Putamen (tissue), 1 donor: ENCODE measurements at regions not wholly inside any gene's neighbourhood (a gene's known extent, or its start where the extent isn't known, plus 50 kb on each side); places are given as distances from the start of the nearest gene placed in this dataset.
"Not testable (repeated sequence)": the region's sequence is repeated elsewhere in the genome, so short reads cannot be mapped to it uniquely, and the experiment has no call there.

ENCODE experiments used
- DNase-seq: peaks from one replicate; pipeline ENCODE4 v3.0.0-alpha.2; 2016; ENCODE audit warnings: low spot score

DNA sequence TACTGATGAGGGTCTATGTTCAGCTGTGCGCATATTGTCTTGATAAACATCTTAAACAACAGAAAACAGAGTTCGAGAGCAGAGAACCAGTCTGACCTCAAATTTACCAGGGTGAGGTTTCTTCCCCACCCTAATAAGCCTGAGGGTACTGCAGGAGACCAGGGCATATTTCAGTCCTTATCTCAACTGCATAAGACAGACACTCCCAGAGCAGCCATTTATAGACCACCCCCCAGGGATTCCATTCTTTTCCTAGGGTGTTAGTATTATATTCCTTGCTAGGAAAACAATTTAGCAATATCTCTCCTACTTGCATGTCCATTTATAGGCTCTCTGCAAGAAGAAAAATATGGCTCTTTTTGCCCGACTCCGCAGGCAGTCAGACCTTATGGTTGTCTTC lies 89.5 kb upstream of the POMZP3 start:
- DNase-seq = not testable (repeated sequence)

DNA sequence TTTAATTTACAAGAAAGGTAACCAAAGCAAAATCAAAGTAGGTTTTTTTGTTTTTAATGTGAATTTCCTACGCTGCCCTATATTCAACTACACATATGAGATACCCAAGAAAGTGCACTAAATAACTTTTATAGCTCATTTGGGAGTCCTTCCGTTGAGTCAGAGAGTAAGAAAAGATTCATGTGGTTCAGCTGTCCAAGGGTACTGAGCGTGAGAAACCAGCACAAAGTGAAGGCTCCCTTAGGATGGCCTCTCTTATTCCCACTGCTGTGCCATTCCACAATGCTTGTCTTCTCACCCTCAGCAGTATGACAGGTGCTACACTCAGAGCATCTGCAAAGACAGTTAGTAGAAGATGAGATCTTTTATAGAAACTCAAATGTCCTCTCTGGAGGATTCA lies 85.8 kb upstream of the POMZP3 start:
- not testable (repeated sequence) for DNase-seq

DNA sequence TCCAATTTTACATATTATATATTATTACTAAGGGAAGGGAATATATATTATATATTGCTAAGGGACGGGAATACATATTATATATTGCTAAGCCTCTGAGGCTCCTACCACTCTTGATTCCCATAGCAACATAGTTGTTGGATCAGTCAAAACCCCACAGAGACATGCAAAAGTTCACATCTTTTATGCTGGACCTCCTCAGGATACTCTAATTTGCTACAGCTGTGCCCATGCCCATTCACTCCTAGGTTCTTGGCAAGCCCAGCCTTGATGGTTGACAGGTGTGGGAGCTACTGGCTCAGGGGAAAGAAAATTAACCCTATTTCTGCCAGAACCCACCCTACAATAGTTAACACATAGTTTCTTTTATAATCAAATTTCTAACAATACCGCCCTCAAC lies 84.6 kb upstream of the POMZP3 start:
- not testable (repeated sequence) for DNase-seq

DNA sequence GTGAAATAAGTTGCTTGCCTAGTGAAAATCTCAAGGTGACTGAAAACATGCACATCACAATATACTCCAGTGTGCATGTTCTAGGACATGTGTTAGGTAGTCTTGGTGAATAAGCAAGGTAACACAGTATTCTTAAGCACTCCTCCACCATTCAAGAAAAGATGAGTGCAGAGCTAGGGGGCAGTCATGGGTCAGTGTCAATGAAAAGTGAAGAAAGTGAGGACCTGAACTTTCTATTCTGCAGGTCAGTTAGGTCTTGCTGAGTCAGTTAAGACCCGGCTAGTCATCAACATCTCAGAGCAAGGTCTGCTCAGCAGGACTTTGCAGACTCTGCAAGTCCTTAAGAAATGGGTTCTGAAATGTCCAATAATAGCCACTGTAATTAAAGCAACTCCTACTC lies 82.6 kb upstream of the POMZP3 start:
- DNase-seq = not testable (repeated sequence)

DNA sequence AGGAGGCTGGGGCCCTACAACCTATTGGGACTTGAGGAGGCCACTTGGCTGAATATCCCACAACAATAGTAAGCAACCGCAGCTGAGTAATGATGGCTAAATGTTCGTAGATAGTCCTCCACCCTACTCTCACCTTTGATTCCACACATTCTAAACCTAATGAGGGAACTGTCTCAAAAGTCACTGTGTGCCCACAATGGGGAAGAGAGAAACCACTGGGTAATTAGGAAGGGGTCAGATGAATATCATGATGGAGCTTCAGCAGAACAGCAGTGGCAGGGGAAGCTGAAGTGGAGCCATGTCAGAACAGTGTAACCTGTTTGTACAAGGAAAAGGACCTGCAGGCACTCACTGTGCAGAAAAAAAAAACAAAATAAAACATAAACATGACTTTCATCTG lies 81.4 kb upstream of the POMZP3 start:
- not testable (repeated sequence) for DNase-seq

DNA sequence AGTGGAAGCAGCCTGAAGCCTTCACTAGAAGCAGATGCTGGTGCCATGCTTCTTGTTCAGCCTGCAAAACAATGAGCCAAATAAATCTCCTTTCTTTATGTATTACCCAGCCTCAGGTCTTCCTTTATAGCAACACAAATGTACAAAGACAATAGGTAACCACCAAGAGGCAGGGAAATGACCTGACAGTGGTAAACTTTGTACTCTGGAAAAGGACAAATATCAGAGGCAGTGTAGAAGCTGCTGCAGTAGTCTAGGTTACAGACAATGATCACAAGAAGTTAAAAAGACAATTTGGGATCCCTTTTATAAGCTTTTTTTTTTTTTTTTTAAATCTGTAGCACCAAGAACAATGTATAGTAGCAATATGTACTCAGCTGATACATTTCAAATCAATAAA lies 76.7 kb upstream of the POMZP3 start:
- not testable (repeated sequence) for DNase-seq

DNA sequence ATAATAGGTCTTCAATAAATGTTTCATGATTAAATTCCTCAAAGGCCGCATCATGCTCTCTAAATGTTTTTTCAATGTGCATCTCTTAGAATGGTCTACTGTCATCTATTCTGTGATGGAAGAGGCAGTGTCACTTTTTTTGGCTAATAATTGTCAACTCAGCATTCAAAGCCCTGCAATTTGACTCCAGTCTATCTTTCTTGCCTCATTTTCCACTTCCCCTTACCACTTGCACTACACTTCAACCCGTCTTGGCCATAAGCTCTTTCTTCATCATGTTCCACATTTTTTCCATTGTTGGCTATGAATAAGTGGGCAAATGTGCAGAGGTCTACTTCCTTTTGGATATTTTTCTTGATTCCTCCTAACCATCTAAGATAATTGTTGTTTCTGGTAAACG lies 59.2 kb upstream of the POMZP3 start:
- DNase-seq = not testable (repeated sequence)

DNA sequence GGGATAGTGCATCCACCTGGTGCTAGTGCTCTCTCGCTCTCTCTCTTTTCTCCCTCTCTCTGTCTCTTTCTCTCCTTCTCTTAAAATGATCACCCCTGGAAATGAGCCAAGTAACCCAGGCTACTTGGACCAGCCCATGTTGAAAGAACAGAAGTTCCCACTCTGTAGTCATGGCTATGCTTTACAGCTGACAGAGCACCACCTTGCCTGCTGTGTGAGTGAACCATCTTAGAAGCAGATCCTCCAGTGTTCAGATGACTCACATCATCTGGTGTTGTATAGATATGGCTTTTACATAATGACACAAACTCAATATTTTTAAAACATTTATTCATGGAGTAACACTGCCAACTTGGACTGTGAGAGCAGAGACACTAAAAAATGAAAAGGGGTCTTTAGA lies 57.7 kb upstream of the POMZP3 start:
- DNase-seq = not testable (repeated sequence)

DNA sequence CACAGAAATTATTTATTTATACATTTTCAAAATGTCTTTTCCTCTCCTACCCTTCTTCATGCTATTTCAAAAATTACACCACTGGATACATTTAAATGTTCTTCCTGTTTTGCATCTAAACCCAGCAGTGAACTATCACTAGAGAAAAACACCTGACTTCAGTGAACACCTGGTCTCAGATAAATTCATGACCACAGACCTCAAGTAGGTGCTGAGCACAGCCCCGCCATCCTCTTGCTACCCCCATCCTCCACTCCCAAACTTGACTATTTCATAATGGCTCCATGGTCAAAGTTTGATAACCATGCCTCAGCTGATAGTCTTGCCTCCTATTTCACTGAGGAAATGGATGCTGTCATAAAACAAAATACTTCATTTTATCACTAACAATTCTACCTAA lies 56.6 kb upstream of the POMZP3 start:
- not testable (repeated sequence) for DNase-seq

DNA sequence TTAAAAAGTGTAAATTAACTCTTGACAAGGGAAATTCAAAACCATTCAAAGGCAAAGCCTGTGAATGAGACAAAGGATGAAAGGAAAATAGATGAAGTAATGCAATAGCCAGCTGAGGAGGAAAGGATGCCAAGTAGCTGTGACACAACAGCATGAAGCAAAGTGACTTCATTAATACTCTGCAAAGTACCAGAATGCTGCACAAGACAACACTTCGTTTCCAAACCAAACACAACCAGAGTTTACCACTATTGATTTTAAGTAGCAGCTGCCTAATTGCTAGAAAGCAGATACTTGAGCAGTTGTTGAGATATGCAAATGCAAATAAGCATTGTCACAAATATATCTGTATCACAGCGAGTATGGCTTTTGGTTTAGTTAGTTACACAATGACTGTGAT lies 54.7 kb upstream of the POMZP3 start:
- peak; percentile 15 for DNase-seq

DNA sequence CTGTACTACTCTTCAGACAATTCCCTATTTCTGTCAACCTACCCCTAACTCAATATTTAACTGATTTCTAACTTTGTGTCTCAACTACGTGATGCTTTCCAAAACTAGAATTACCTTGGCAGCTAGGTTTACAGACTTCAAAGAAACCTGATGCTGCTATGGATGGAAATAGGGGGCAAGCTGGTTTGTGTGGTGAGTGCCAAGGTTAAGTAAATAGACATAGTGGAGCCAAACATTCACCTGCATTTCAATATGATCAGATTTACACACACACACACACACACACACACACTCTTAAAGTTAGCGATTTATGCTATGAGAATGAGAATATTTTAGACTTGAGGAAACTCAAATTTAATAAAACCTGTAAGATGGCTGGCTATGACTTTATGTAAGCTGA lies 52.1 kb upstream of the POMZP3 start:
- not testable (repeated sequence) for DNase-seq

DNA sequence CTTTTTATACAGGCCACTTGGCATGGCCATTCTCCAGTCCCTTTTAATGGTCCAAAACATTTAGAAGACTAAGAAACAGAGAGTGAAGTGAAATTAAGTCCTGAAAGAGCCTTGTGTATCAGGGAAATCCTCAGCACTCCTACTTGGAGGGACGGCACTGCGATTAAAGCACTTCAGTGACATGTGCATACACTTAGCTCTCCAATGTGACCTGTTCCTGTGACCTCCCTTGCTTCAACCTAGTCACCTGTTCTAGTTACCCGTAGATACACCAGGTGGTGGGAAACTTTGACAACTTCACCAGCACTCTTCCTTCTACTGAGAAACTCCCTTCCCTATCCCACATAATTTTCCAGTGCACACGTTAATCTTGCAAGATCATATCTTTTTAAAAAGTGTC lies 51.4 kb upstream of the POMZP3 start:
- DNase-seq = not testable (repeated sequence)

DNA sequence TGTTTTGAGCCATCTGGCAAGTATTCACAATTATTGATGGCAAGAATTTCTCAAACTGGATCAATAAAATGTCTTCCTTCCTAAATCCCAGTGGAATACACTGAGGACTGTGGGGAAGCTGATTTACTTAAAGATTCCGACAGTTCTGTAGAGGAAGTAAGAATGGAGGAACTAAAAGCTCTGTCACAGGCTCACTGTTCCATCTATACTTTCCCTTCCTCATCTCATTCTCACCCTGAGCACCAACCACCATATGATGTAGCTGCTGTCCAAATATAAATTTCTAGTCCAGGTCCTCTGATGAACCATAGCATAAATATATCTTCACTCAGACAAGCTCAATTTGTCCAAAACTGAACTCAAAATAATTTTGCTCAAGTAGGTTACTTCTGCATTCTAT lies 49.8 kb upstream of the POMZP3 start:
- DNase-seq = not testable (repeated sequence)
